HUES64 (cell line): ENCODE measurements at regions not wholly inside any gene's neighbourhood (a gene's known extent, or its start where the extent isn't known, plus 50 kb on each side); places are given as distances from the start of the nearest gene placed in this dataset.

Experiments
- H3K27ac ChIP-seq: 2 replicates; pipeline ENCODE4 v1.7.0; 2013; ENCODE audit warnings: low read depth, low read length, inconsistent platforms
- H3K27me3 ChIP-seq: 2 replicates; pipeline ENCODE4 v1.6.1; 2013; ENCODE audit warnings: mild to moderate bottlenecking, low read length; ENCODE audit not compliant: insufficient read depth
- H3K36me3 ChIP-seq: 2 replicates; pipeline ENCODE4 v1.6.1; 2013; ENCODE audit warnings: mild to moderate bottlenecking, low read length; ENCODE audit not compliant: insufficient read depth
- H3K4me1 ChIP-seq: 2 replicates; pipeline ENCODE4 v1.6.1; 2013; ENCODE audit warnings: mild to moderate bottlenecking, low read length, moderate library complexity; ENCODE audit not compliant: insufficient read depth
- H3K4me3 ChIP-seq: 2 replicates; pipeline ENCODE4 v1.5.1; 2013; ENCODE audit warnings: mild to moderate bottlenecking, low read length, moderate library complexity
- H3K9ac ChIP-seq: 2 replicates; pipeline ENCODE4 v1.6.1; 2013; ENCODE audit warnings: mild to moderate bottlenecking, low read depth, low read length
- H3K9me3 ChIP-seq: 2 replicates; pipeline ENCODE4 v1.6.1; 2013; ENCODE audit warnings: low read depth, low read length; ENCODE audit not compliant: insufficient read depth
- WGBS: fragments of 150-250, 120-280 bp; methylation state at CpG from one replicate; pipeline ENCODE4 v1.1.7; 2013; ENCODE audit warnings: missing lambda C conversion rate; 5-methylcytosine and 5-hydroxymethylcytosine counted together

DNA sequence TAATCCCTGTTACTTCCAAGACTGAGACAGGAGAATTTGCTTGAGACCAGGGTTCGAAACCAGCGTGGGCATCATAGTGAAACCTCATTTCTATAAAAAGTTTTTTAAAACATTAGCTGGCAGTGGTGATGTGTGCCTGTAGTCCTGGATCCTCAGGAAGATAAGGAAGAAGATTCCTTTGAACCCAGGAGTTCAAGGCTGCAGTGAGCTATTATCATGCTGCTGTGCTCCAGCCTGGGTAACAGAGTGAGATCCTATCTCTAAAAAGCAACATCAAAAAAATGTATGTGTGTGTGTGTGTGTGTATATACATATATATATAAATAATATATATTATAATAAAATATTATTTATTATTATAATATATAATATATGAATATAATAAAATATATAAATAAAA is 1417.6 kb upstream of the CDH2 start:
- Histone ChIP-seq H3K36me3 (no peaks in the 10 kb centered on the region), H3K27ac (no peak overlapping the region), H3K4me3 (no peak overlapping the region), H3K27me3 (no peaks in the 10 kb centered on the region), H3K4me1 (no peaks in the 10 kb centered on the region), H3K9me3 (no peaks in the 10 kb centered on the region), H3K9ac (no peak overlapping the region)
- WGBS = 100% methylated on average over 2 of the region's 2 CpGs

DNA sequence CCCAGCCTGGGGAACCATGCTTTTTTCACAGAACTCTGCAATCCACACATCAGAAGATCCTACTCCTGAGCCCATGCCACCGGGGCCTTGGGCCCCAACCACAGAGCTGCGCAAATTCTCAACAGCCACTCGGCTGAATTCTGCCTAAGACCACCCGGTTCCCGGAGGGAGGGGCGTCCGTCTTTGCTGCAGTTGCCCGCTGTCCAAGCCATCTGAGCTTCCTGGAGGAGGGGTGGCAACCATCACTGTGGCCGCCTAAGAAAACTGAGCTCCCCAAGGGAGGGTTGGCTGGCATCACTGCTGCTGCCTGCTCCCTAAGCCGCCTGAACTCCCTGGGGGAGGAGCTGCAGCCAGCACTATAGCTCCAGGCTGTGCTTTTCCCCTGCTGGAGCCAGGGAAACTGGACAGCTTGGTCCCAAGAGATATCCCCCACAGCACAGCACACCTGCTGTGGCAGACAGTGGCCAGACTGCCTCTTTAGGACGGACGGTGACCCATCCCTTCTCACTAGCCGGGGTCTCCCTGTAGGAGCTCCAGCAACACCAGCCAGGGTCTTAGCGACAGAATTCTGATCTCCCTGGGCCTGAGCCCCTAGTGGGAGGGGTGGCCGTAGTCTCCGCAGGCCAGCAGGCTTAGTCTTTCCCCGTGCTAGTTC is 1411.6 kb upstream of the CDH2 start:
- WGBS = 90% methylated on average over 17 of the region's 17 CpGs
- no peaks in the 10 kb centered on the region for H3K27me3 ChIP-seq

DNA sequence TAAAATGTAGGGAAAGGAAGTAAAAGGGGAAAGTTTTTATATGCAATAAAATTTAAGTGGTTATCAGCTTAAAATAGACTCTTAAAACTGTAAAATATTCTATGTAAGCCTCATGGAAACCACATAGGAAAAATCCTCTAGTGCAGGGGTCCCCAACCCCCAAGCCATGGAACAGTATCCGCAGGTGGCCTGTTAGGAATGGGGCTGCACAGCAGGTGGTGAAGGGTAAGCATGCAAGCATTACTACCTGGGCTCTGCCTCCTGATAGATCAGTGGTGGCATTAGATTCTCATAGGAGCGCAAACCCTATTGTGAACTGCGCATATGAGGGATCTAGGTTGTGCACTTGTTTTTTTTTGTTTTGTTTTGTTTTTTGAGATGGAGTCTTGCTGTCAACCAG is 1409.3 kb upstream of the CDH2 start:
- Histone ChIP-seq H3K9me3 (no peaks in the 10 kb centered on the region), H3K9ac (no peak overlapping the region), H3K27ac (no peak overlapping the region), H3K4me3 (no peak overlapping the region), H3K4me1 (no peaks in the 10 kb centered on the region), H3K27me3 (no peaks in the 10 kb centered on the region), H3K36me3 (no peaks in the 10 kb centered on the region)
- 89% methylated on average over 3 of the region's 3 CpGs for WGBS

More for the DNA sequence above, 1411.6 kb upstream of the CDH2 start:
- Histone ChIP-seq H3K27ac (no peak overlapping the region), H3K36me3 (no peaks in the 10 kb centered on the region), H3K9me3 (no peaks in the 10 kb centered on the region), H3K4me3 (no peak overlapping the region), H3K4me1 (no peaks in the 10 kb centered on the region), H3K9ac (no peak overlapping the region)

DNA sequence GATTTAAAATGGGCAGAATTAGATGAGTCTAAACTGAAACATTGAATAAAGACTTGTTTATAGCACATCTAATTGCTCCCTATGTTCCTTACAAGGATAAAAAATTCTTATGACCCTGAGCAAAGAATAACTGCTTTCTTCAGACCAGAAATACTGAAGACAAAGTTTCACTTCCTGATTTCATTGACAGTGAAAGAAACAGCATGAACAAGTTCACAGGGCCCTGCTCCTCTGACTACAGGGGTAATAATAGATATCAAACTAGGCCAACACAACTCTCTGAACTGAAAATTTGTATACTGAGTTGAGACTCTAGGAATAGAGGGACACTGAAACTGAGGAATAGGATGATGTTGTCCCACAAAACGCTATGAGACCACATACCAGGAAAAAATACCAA is 1383.3 kb upstream of the CDH2 start:
- no peaks in the 10 kb centered on the region for H3K9me3 ChIP-seq
- no peak overlapping the region for H3K27ac ChIP-seq
- no peak overlapping the region for H3K4me3 ChIP-seq
- no peak overlapping the region for H3K9ac ChIP-seq
- no CpG with 5 or more reads among the region's 1 CpG for WGBS
- no peaks in the 10 kb centered on the region for H3K27me3 ChIP-seq
- H3K36me3 ChIP-seq = no peaks in the 10 kb centered on the region
- H3K4me1 ChIP-seq = no peaks in the 10 kb centered on the region

DNA sequence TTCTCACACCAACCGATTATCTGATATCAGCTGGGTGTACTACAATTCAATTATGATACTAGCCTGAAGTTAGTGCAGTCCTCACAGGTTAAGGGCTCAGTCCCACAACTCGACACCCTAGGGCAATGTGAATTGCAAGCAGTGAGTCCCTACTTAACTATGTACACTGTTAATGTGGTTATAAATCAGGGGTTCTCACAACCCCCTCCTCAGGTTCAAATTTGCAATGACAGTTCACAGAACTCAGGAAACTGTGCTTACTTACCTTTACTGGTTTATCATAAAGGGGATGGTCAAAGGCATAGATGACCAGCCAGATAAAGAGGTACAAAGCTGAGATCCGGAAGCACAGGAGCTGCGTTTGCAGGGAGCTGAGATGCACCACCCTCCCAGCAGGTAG is 1379.1 kb upstream of the CDH2 start:
- Histone ChIP-seq H3K27me3 (no peaks in the 10 kb centered on the region), H3K9ac (no peak overlapping the region), H3K36me3 (no peaks in the 10 kb centered on the region), H3K9me3 (no peaks in the 10 kb centered on the region), H3K27ac (no peak overlapping the region), H3K4me1 (no peaks in the 10 kb centered on the region), H3K4me3 (no peak overlapping the region)
- 96% methylated on average over 3 of the region's 4 CpGs for WGBS

DNA sequence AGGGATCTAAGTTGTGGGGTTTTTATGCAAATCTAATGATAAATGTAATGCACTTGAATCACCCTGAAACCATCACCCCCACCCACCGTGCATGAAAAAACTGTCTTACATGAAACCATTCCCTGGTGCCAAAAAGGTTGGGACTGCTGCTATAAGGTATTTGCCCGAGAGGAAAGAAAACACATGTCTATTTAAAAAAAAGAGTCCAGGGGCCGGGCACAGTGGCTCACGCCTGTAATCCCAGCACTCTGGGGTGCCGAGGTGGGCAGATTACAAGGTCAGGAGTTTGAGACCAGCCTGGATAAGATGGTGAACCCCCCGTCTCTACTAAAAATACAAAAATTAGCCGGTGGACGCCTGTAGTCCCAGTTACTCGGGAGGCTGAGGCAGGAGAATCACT is 1372.8 kb upstream of the CDH2 start:
- WGBS = 98% methylated on average over 9 of the region's 9 CpGs
- Histone ChIP-seq H3K27ac (no peak overlapping the region), H3K9me3 (no peaks in the 10 kb centered on the region), H3K27me3 (no peaks in the 10 kb centered on the region), H3K4me1 (no peaks in the 10 kb centered on the region), H3K4me3 (no peak overlapping the region), H3K9ac (no peak overlapping the region), H3K36me3 (no peaks in the 10 kb centered on the region)

DNA sequence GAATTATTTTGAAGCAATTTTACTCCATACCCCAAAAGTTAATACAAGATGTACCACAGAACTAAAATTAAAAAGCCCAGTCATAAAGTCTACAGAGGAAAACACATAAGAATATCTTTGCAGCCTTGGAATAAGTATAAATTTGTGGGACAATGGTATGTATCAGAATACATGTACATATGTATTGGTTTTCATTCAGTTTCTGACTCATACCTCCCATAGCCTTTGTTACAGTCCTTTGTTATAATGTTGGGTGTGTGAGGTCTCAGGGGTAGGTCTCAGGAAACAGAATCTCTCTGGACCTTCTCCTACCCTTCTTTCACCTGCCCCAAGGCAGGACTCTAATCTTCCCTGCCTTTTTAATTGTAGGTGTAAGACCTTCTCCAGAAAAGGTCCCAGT is 1370.7 kb upstream of the CDH2 start:
- Histone ChIP-seq H3K36me3 (no peaks in the 10 kb centered on the region), H3K9me3 (no peaks in the 10 kb centered on the region), H3K9ac (no peak overlapping the region), H3K27ac (no peak overlapping the region), H3K27me3 (no peaks in the 10 kb centered on the region), H3K4me1 (no peaks in the 10 kb centered on the region), H3K4me3 (no peak overlapping the region)

DNA sequence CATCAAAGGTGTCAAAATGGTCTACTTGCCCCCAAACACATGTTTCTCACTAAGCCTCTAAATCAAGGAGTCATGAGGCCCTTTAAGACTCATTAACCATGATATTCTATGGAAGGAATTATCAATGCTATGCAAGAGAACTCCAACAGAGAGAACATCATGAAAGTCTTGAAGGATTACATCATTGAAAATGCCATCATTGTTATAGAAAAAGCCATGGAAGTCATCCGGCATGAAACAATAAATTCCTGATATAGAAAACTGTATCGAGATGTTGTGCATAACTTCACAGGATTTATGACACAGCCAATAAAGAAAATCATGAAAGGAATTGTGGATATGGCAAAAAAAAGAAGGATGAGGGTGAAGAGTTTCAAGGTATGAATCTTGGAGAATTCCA is 1363.6 kb upstream of the CDH2 start:
- Histone ChIP-seq H3K9ac (no peak overlapping the region), H3K27ac (no peak overlapping the region), H3K27me3 (no peaks in the 10 kb centered on the region), H3K4me1 (no peaks in the 10 kb centered on the region), H3K4me3 (no peak overlapping the region), H3K9me3 (no peaks in the 10 kb centered on the region), H3K36me3 (no peaks in the 10 kb centered on the region)
- 97% methylated on average over 2 of the region's 2 CpGs for WGBS

DNA sequence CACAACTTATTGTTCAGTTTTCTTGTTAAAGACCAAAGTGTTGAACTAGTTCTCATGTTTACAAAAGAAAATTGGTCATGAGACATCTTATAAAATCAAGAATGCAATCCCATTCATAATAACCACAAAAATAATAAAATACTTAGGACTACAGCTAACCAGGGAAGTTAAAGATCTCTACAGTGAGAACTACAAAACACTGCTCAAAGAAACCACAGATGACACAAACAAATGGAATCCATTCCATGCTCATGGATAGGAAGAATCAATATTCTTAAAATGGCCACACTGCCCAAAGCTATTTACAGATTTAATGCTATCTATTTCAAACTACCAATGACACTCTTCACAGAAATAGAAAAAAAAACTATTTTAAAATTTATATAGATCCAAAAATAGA is 1354.8 kb upstream of the CDH2 start:
- Histone ChIP-seq H3K9me3 (peaks cover 4% of the 10 kb centered on the region; the same call in 1 of the 2 replicates), H3K9ac (no peak overlapping the region), H3K27me3 (no peaks in the 10 kb centered on the region), H3K27ac (no peak overlapping the region), H3K36me3 (no peaks in the 10 kb centered on the region), H3K4me3 (no peak overlapping the region), H3K4me1 (no peaks in the 10 kb centered on the region)

DNA sequence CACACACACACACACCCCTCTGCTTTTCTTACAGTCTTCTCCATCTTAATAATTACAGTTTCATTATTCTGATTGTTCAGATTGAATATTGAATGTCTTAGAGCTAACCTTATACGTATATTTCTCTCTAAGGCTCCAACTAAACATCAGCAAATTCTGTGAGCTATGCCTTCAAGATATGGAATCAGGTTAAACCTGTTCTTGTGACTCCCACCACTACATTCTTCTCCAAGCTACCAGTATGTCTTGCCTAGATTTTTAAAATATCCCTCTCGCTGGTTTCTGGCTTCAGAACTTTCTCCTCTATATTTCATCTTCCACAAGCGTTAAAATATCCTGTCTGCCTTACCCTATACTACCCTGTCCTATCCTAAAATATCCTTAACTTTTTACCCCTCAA is 1346.4 kb upstream of the CDH2 start:
- Histone ChIP-seq H3K4me1 (0 out of 2 replicates have a peak, but pooled peaks cover 2% of the 10 kb centered on the region), H3K27ac (no peak overlapping the region), H3K9me3 (no peaks in the 10 kb centered on the region), H3K36me3 (no peaks in the 10 kb centered on the region), H3K9ac (no peak overlapping the region), H3K4me3 (no peak overlapping the region), H3K27me3 (no peaks in the 10 kb centered on the region)
- WGBS = 97% methylated on average over 3 of the region's 3 CpGs

DNA sequence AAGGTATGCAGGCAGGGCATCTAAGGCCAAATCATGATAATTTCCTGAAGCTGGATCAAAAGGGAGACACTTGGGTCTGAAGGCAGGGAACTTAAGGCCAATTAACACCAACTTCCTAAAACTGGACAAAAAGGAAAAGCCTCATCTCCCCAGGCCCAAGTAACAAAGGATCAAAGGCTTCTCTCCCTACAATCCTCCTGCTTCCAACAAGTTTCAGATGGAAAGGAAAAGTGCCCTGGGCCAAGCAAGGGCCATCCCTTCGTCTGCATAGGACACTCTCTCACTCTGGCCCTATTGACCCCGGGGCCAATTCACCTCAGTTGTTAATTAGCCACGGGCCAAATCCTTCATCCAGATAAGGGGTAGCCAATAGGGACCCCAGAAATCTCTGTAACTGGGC is 1335.8 kb upstream of the CDH2 start:
- no peaks in the 10 kb centered on the region for H3K9me3 ChIP-seq
- no peak overlapping the region for H3K27ac ChIP-seq
- no peak overlapping the region for H3K9ac ChIP-seq
- no peaks in the 10 kb centered on the region for H3K27me3 ChIP-seq
- no peak overlapping the region for H3K4me3 ChIP-seq
- no peaks in the 10 kb centered on the region for H3K36me3 ChIP-seq
- WGBS = 87% methylated on average over 3 of the region's 3 CpGs
- H3K4me1 ChIP-seq = no peaks in the 10 kb centered on the region

DNA sequence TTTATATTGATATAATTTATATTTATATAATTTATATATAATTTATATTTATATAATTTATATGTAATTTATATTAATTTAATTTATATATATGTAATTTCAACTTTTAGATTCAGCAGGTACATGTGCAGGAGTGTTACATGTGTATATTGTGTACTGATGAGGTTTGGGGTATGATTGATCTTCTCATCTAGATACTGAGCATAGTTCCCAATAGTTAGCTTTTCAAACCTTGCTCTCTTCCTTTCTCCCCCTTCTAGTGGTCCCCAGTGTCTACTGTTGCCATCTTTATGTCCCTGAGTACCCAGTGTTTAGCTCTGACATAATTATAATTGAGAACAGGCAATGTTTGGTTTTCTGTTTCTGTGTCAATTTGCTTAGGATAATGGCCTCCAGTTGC is 1335.3 kb upstream of the CDH2 start:
- H3K9me3 ChIP-seq = no peaks in the 10 kb centered on the region
- no peak overlapping the region for H3K27ac ChIP-seq
- no peaks in the 10 kb centered on the region for H3K36me3 ChIP-seq
- H3K9ac ChIP-seq = no peak overlapping the region
- no peaks in the 10 kb centered on the region for H3K27me3 ChIP-seq
- no peak overlapping the region for H3K4me3 ChIP-seq
- no peaks in the 10 kb centered on the region for H3K4me1 ChIP-seq
